Cardiac muscle cell (in vitro differentiated cells and primary cell): ENCODE measurements at regions not wholly inside any gene's neighbourhood (a gene's known extent, or its start where the extent isn't known, plus 50 kb on each side); places are given as distances from the start of the nearest gene placed in this dataset.

Experiments used
- DNase-seq, 2 donors: peaks; one replicate each; pipeline versions ENCODE4 v3.0.0 to v3.0.0-alpha.2; 2010 to 2017; ENCODE audit warnings: low read depth in 1 of 2, low spot score in 1 of 2
- H3K27ac ChIP-seq: fragments of 200-600 bp; sonication (generic); 2 replicates; pipeline ENCODE4 v1.5.1; 2016
- H3K27me3 ChIP-seq: fragments of 200-600 bp; sonication (generic); 2 replicates; pipeline ENCODE4 v1.6.0; 2016; ENCODE audit warnings: control low read depth
- H3K36me3 ChIP-seq: fragments of 200-600 bp; sonication (generic); 2 replicates; pipeline ENCODE4 v1.5.1; 2016; ENCODE audit warnings: control low read depth
- H3K4me1 ChIP-seq: fragments of 200-600 bp; sonication (generic); 2 replicates; pipeline ENCODE4 v1.8.1; 2017; ENCODE audit warnings: low read depth, mild to moderate bottlenecking, mixed run types
- H3K4me3 ChIP-seq: fragments of 200-600 bp; sonication (generic); 2 replicates; pipeline ENCODE4 v1.5.1; 2016; ENCODE audit warnings: mild to moderate bottlenecking
- H3K9me3 ChIP-seq: fragments of 200-600 bp; sonication (generic); 2 replicates; pipeline ENCODE4 v1.5.1; 2017; ENCODE audit warnings: low read depth, mild to moderate bottlenecking, control low read depth
- TF ChIP-seq, protein P1 (sequence below): IDR thresholded peaks from 2 replicates; pipeline ENCODE4 v1.5.1; 2012; ENCODE audit warnings: low read depth, mild to moderate bottlenecking, low read length

DNA sequence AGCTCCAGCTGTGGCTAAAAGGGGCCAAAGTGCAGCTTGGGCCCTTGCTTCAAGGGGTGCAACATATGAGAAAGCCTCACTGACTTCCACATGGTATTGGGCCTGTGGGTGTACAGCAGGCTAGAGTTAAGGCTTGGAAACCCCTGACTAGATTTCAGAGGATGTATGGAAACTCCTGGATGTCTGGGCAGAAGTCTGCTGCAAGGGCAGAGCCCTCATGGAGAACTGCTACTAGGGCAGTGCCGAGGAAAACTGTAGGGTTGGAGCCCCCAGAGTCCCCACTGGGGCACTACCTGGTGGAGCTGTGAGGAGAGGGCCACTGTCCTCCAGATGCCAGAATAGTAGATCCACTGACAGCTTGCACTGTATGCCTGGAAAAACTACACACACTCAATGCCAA, 69.5 kb downstream of the XCL2 start:
- no peaks in the 10 kb centered on the region for H3K9me3 ChIP-seq
- H3K4me1 ChIP-seq, result peaks cover 4% of the 10 kb centered on the region
- DNase-seq, result no peak
- H3K27ac ChIP-seq, result no peak overlapping the region
- H3K27me3 ChIP-seq, result no peaks in the 10 kb centered on the region
- H3K36me3 ChIP-seq, result no peaks in the 10 kb centered on the region
- no peak overlapping the region for H3K4me3 ChIP-seq
- TF ChIP-seq, protein P1, sequence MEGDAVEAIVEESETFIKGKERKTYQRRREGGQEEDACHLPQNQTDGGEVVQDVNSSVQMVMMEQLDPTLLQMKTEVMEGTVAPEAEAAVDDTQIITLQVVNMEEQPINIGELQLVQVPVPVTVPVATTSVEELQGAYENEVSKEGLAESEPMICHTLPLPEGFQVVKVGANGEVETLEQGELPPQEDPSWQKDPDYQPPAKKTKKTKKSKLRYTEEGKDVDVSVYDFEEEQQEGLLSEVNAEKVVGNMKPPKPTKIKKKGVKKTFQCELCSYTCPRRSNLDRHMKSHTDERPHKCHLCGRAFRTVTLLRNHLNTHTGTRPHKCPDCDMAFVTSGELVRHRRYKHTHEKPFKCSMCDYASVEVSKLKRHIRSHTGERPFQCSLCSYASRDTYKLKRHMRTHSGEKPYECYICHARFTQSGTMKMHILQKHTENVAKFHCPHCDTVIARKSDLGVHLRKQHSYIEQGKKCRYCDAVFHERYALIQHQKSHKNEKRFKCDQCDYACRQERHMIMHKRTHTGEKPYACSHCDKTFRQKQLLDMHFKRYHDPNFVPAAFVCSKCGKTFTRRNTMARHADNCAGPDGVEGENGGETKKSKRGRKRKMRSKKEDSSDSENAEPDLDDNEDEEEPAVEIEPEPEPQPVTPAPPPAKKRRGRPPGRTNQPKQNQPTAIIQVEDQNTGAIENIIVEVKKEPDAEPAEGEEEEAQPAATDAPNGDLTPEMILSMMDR, result no peak

DNA sequence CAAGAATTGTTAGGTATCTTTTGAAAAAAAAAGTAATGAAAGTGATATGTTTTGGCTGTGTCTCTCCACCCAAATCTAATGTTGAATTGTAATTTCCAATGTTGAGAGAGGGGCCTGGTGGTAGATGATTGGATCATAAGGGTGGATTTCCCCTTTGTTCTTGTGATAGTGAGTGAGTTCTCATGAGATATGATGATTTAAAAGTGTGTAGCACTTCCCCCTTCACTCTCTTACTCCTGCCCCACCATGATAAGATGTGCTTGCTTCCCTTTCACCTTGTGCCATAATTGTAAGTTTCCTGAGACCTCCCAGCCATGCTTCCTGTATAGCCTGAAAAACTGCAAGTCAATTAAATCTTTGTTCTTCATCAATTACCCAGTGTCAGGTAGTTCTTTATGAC, 70.7 kb downstream of the XCL2 start:
- Histone ChIP-seq H3K27me3 (no peaks in the 10 kb centered on the region), H3K36me3 (no peaks in the 10 kb centered on the region), H3K27ac (no peak overlapping the region), H3K9me3 (no peaks in the 10 kb centered on the region), H3K4me1 (peaks cover 8% of the 10 kb centered on the region), H3K4me3 (no peak overlapping the region)
- TF ChIP-seq, protein P1, result no peak
- DNase-seq, result no peak

DNA sequence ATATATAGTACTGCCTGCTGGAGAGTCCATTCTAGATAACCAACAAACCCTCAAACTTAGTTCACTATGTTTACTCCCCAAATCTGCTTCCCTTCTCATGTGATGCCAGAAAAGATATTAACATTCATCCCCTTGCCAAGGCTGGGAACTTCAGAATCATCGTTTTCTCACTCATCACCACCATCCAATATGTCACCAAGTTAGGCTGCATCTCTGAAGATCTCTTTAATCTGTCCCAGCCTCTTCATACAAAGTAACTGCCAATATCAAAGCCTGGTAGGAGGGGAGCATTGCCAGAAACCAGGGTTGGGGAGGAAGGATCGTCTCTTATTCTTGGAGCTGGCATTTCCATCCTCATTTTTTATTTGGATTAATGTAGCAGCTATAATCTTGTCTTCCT, 71.6 kb downstream of the XCL2 start:
- Histone ChIP-seq H3K36me3 (no peaks in the 10 kb centered on the region), H3K4me3 (no peak overlapping the region), H3K27ac (no peak overlapping the region), H3K27me3 (no peaks in the 10 kb centered on the region), H3K4me1 (peaks cover 16% of the 10 kb centered on the region), H3K9me3 (no peaks in the 10 kb centered on the region)
- TF ChIP-seq, protein P1, result no peak
- no peak for DNase-seq

DNA sequence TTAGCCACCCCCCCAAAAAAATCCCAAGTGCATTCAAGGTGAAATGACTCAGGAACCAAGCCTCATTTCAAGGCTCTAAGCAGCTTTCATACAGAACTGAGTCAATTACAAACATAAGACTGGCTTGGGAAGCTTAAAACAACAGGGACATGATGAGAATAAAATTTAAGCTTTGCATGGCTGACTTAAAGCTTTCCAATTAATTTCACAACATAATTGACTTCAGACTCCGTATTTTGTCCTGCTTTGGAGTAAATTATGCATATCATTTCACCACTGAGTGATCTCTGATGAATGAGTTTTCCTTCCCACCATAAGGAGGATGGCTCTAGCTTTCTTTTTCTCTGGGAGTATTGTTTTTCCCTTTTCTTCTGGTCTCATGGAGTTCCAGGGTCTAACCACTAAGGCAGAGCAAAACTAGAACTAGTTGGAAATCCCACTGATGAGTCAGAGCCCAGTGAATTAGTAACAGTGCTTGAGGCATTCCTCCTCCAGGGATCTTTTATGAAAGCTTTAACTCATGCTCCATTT, 72.8 kb downstream of the XCL2 start:
- no peak overlapping the region for H3K27ac ChIP-seq

DNA sequence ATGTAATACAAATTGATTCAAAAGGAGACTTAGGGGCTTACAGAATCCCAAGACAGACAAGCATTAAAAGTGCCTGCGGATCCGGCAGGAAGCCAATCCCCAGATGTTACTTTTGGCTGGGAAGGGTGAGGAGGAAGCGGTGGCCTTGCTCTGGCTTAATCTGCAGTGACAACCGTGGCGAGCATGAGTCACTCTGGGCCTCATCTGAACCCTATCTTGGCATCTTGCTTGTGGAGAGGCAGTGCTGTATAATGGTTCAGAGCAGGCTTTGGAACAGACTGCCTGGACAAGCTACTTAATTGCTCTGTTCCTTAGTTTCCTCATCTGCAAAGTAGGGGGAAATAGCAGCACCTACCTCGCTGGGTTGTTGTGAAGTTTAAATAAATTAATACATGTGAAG, 74.1 kb downstream of the XCL2 start:
- TF ChIP-seq, protein P1, result no peak
- H3K4me3 ChIP-seq, result no peak overlapping the region
- peak in 1 of 2 donors; percentile 71 for DNase-seq
- no peaks in the 10 kb centered on the region for H3K27me3 ChIP-seq
- H3K27ac ChIP-seq, result no peak overlapping the region
- H3K9me3 ChIP-seq, result no peaks in the 10 kb centered on the region
- H3K4me1 ChIP-seq, result peaks cover 37% of the 10 kb centered on the region
- no peaks in the 10 kb centered on the region for H3K36me3 ChIP-seq

More for the DNA sequence above, 72.8 kb downstream of the XCL2 start:
- Histone ChIP-seq H3K9me3 (no peaks in the 10 kb centered on the region), H3K4me1 (peaks cover 27% of the 10 kb centered on the region), H3K4me3 (no peak overlapping the region), H3K36me3 (no peaks in the 10 kb centered on the region), H3K27me3 (no peaks in the 10 kb centered on the region)
- DNase-seq, result peak in 1 of 2 donors; percentile 89
- TF ChIP-seq, protein P1, result no peak

DNA sequence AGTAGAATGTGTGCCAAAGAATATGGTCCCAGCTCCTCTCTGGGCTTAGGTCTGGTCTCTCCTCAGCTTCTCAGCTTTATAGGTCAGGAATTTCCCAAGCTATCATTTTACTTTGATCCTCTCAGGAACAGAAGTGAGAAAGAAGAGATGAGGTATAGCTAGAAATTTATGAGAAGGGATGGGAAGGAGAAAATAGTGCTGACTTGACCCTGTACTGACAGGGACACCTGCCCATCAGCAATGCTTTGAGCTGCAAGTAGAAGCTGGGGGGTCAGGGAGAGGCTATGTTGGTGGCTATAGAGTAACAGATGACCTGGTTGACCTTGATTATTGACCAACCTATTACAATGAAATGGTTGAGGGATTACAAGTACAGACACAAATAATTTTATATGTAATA, 75.0 kb downstream of the XCL2 start:
- TF ChIP-seq, protein P1, result no peak
- H3K9me3 ChIP-seq, result no peaks in the 10 kb centered on the region
- H3K27ac ChIP-seq, result no peak overlapping the region
- H3K27me3 ChIP-seq, result no peaks in the 10 kb centered on the region
- no peaks in the 10 kb centered on the region for H3K36me3 ChIP-seq
- peaks cover 37% of the 10 kb centered on the region for H3K4me1 ChIP-seq
- DNase-seq, result no peak
- H3K4me3 ChIP-seq, result no peak overlapping the region
